ENCODE measurements at regions not wholly inside any gene's neighbourhood (a gene's known extent, or its start where the extent isn't known, plus 50 kb on each side); places are given as distances from the start of the nearest gene placed in this dataset.

DNA sequence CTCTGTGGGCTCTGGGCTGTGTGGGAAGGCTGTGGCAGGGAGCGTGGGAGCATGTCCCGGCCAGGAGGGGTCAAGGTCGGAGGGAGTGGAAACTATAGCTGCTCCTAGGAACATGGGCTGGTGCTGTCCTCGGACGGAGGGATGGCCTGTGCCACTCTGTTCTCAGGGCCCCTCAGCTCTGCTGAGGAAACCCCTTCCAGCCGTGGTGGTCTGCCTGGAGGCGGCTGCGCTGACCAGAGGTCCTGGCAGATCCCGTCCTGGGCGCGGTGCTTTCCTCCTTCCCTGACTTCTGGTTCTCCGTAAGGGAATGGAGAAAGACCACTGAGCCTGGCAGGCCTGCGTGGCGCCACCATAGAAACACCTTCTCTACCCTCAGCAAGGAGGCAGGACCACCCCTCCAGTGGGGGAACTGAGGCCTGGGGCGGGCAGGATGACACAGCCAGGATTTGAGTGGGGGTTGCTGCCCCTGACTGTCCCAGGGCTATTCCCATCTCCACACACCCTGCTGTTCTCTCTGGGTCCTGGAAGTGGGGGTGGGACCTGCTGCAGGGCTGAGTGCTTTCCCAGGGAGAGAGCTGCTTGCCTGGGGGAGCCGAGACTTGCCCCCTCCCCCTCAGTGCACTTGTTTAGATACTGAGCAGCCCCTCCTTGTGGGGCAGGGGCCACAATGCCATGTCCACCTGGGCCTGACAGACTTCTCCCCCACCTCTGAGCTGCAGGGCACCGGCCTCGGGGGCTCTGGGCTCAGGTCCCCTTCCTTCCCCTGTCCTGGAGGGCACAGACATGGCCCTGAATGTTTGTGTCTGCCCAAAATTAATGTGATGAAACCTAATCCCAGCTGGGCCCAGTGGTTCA lies 301.0 kb upstream of the HS6ST1 start:
- no peak for DNase-seq

- DNase-seq = no peak
Measured at GRCh38 chr2:128621074-128621473, 302.4 kb upstream of the HS6ST1 start.

- DNase-seq = no peak
Measured at GRCh38 chr2:128622371-128622770, 303.7 kb upstream of the HS6ST1 start.

DNA sequence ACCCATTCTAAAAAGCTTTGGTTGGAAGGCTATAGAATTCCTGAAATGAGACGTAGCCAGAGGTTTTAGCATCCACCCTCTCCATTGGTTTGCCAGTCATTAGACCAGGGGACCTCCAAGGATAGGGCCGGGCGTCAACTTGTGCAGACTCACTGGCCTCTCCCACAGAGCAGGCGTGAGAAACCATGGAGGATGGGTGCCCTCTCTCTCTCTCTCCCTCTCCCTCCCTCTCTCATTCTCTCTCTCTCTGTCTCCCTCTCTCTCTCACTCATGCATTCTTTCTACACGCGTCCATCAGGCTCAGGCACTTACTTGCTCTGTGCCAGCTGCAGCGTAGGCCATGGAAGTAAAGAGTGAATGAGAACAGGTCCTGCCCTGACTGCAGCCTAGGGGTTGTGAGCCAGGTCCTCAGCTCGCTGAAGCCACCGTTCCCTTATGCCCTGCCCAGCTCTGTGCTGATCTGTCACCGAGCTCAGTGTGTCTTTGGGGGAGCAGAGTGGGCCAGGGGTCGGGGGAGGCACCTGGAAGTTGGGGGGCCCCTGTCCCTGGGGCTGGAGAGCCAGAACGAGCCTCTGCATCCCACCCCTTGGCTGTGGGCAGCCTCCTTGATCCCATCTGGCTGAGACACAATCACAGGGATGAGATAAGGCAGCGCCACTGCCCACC lies 304.4 kb upstream of the HS6ST1 start:
- DNase-seq = no peak

DNA sequence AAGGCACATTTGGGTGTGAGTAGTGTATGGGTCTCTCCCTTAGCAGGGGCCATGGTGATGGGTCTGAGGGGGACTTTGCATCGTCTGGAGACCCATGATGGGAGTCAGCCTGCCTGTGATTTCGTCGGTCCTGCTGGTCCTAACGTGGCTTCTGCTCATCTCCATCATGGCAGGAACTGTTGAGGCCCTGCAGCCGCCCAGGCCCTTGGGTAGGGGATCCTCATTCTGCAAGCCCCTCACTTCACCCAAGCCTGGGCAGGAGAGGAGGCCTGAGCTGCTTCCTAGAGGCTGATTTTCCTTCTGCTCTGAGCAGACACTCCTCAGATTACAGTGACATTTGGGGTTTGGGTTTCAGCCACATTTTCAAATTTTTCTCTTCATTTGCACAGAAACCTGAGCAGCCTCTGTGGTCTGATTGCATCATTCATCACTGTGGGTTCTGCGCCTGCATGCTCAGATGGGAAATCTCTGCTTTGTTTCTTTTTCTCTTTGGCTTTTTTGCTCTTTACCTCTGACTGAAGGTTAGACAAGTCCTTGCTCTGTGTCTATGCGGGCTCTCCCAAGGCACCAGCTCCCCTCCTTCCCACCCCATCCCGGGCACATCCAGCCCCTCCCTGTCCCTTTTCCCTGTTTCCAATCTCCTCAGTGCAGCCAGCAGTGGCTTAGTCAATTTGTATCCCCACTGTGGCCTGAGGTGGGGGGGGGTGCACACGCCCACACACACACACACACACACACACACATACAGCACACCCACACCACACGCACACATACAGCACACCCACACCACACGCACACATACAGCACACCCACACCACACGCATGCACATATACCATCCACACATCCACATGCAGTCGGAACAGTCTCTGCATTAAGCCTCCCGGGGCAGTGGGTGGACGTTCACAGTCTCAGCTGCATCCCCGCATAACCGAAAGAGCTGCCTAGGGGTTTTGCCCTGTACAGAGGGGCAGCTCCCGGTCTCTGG lies 305.4 kb upstream of the HS6ST1 start:
- DNase-seq = no peak

GRCh38 chr2:128624956-128625355 lies 306.3 kb upstream of the HS6ST1 start:
- DNase-seq = no peak

GRCh38 chr2:128625421-128625820 lies 306.8 kb upstream of the HS6ST1 start:
- DNase-seq = no peak

- no peak for DNase-seq
Measured at GRCh38 chr2:128625963-128626759, 307.5 kb upstream of the HS6ST1 start.

- no peak for DNase-seq
Measured at GRCh38 chr2:128626760-128627511, 308.3 kb upstream of the HS6ST1 start.

DNA sequence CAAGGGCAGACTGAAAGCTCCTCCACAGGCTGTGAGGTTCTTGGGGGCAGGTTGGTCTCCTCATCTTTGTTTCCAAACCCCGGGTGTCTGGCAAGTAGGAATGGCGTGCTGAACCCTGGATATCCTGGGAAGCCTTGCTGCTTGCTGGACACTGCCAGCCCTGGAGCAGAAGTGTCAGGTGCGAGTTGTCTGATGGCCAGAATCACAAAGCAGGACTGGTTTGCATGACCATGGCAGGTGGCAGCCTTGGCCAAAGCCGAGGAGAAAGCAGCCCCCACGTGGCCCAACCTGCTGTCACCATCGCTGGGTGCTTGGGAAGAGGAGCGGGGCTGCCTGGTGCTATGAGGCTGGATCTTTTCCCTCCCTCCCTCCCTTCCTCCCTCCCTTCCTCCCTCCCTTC lies 309.5 kb upstream of the HS6ST1 start:
- no peak for DNase-seq

DNA sequence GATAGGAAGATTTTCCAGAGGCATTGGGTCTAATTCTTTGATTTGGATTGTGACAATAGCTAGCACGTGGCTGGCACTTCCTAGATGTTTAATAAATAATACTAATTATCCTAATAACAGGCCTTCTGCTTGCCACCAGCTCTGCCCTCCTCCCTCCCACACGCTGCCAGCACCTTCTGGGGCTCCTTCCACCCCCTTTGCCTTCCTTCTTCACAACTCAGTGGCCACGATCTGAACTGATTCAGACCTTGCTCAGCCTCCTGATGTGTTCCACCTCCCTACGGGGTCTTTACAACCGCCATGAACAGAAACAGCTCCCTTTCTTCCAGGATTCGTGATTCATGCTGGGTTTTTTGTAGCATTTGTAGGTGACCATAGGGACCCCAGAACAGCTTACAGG lies 310.3 kb upstream of the HS6ST1 start:
- DNase-seq = no peak

- no peak for DNase-seq
Measured at GRCh38 chr2:128630974-128631697, 312.5 kb upstream of the HS6ST1 start.

- no peak for DNase-seq
Measured at GRCh38 chr2:128631698-128632500, 313.2 kb upstream of the HS6ST1 start.

GRCh38 chr2:128632501-128632800 lies 313.8 kb upstream of the HS6ST1 start:
- no peak for DNase-seq

- DNase-seq = no peak
Measured at GRCh38 chr2:128633501-128633900, 314.8 kb upstream of the HS6ST1 start.

DNA sequence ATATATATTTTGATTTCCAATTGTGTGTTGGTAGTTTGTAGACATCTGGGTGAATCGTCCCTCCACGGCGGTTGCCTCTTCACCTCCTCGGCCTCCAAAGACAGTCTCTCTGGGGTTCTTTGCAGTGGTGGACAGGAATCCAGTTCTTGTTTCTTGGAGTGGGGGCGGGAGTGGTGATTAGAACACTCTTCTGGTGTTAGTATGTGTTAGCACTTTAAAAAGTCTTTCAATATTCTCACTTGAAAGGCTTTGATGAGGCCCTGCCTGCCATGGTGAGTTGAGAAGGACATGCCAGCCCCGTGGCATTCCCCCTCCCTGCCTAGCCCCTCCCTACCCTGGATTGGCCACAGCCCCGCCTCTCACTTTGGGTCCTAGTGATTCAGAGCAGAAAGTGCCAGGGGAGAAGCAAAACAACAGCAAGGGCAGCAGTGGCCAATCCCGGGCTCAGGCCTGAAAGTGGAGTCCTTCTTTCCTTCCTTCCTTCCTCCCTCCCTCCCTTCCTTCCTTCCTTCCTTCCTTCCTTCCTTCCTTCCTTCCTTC lies 316.8 kb upstream of the HS6ST1 start:
- DNase-seq = no peak

- no peak for DNase-seq
Measured at GRCh38 chr2:128636802-128637147, 318.1 kb upstream of the HS6ST1 start.

GRCh38 chr2:128637481-128638155 lies 318.9 kb upstream of the HS6ST1 start:
- no peak for DNase-seq

- DNase-seq = no peak
Measured at GRCh38 chr2:128638341-128639119, 319.9 kb upstream of the HS6ST1 start.

All from stimulated activated CD4-positive, alpha-beta T cell treated with anti-CD3 and anti-CD28 coated beads, Interleukin-2, amount 100 ng/mL, for 24 hours (primary cell).